H1 (cell line): ENCODE measurements at regions not wholly inside any gene's neighbourhood (a gene's known extent, or its start where the extent isn't known, plus 50 kb on each side); places are given as distances from the start of the nearest gene placed in this dataset.

ENCODE experiments used
- CTCF ChIA-PET: fragments of 300-600 bp; sonication (Branson Sonifier 250); formaldehyde crosslinking; loops from one replicate; lab custom pipeline; 2021; ENCODE audit not compliant: partially characterized antibody; lab: Charles Lee
- POLR2A ChIA-PET: fragments of 300-600 bp; sonication (Branson Sonifier 250); formaldehyde crosslinking; loops from one replicate; lab custom pipeline; 2021; ENCODE audit warnings: inconsistent platforms; ENCODE audit not compliant: partially characterized antibody; lab: Charles Lee
- DNase-seq, 2 experiments: peaks; one replicate each; pipeline versions ENCODE4 v3.0.0 to v3.0.0-alpha.2; 2010 to 2022; ENCODE audit warnings: low spot score in 2 of 2, low read depth in 1 of 2, mixed read lengths in 1 of 2
- FAIRE-seq: peaks from 2 replicates; lab custom pipeline; 2011; peaks lifted over from hg19 to GRCh38; lab: Jason Lieb, UNC
- H2AFZ ChIP-seq: 2 replicates; pipeline ENCODE4 v1.8.1; 2012; ENCODE audit warnings: low read length, inconsistent platforms
- H2AK5ac ChIP-seq: 2 replicates; pipeline ENCODE4 v1.6.1; 2013; ENCODE audit warnings: low read depth, low read length
- H2BK120ac ChIP-seq: replicated peaks from 2 replicates; pipeline ENCODE3; 2013; ENCODE audit warnings: low read depth, low read length, inconsistent platforms
- H2BK12ac ChIP-seq: 2 replicates; pipeline ENCODE4 v1.6.1; 2013; ENCODE audit warnings: low read depth, low read length
- H2BK15ac ChIP-seq: 2 replicates; pipeline ENCODE4 v1.6.1; 2013; ENCODE audit warnings: low read length
- H2BK20ac ChIP-seq: 2 replicates; pipeline ENCODE4 v1.6.1; 2013; ENCODE audit warnings: low read length
- H2BK5ac ChIP-seq: 2 replicates; pipeline ENCODE4 v1.6.1; 2013; ENCODE audit warnings: low read depth, low read length
- H3K14ac ChIP-seq: 2 replicates; pipeline ENCODE4 v1.6.1; 2013; ENCODE audit warnings: inconsistent platforms; ENCODE audit not compliant: insufficient read length
- H3K18ac ChIP-seq: 2 replicates; pipeline ENCODE4 v1.6.1; 2013; ENCODE audit warnings: low read length; ENCODE audit errors: extremely low read depth
- H3K23ac ChIP-seq: 2 replicates; pipeline ENCODE4 v1.6.1; 2013; ENCODE audit warnings: inconsistent platforms; ENCODE audit not compliant: insufficient read length
- H3K23me2 ChIP-seq: 2 replicates; pipeline ENCODE4 v1.6.1; 2013; ENCODE audit warnings: low read depth, low read length
- H3K27ac ChIP-seq: 2 replicates; pipeline ENCODE4 v1.6.1; 2011; ENCODE audit warnings: low read depth, low read length, inconsistent platforms
- H3K27me3 ChIP-seq, 4 experiments: replicated peaks in 1 of 4; 1 replicate in 1 of 4; 2 replicates in 3 of 4; pipeline versions ENCODE4 v1.6.1 to v1.8.1; 2011 to 2013; ENCODE audit warnings: low read length in 3 of 4, mild to moderate bottlenecking in 3 of 4, inconsistent platforms in 2 of 4, mixed read lengths in 2 of 4, moderate library complexity in 1 of 4; ENCODE audit not compliant: control insufficient read depth in 3 of 4, insufficient read depth in 3 of 4; ENCODE audit errors: extremely low read depth in 1 of 4
- H3K36me3 ChIP-seq, 4 experiments: 2 replicates each; pipeline versions ENCODE4 v1.6.1 to v1.8.1; 2011 to 2013; ENCODE audit warnings: mild to moderate bottlenecking in 4 of 4, low read length in 3 of 4, moderate library complexity in 2 of 4, control low read depth in 1 of 4, inconsistent platforms in 1 of 4; ENCODE audit not compliant: insufficient read depth in 4 of 4, control insufficient read depth in 2 of 4
- H3K4ac ChIP-seq: replicated peaks from 2 replicates; pipeline ENCODE3; 2013; ENCODE audit warnings: low read length, low read depth, mixed read lengths, inconsistent platforms; ENCODE audit not compliant: insufficient read length
- H3K4me1 ChIP-seq, 4 experiments: replicated peaks in 1 of 4; 1 replicate in 1 of 4; 2 replicates in 3 of 4; pipeline versions ENCODE4 v1.6.1 to v1.8.1; 2011 to 2013; ENCODE audit warnings: low read length in 3 of 4, inconsistent platforms in 2 of 4, mixed read lengths in 1 of 4; ENCODE audit not compliant: insufficient read depth in 4 of 4, control insufficient read depth in 3 of 4
- H3K4me2 ChIP-seq, 2 experiments: 2 replicates each; pipeline versions ENCODE4 v1.6.1 to v1.8.1; 2011 to 2013; ENCODE audit warnings: low read depth in 2 of 2, low read length in 2 of 2, control low read depth in 1 of 2, inconsistent platforms in 1 of 2, mild to moderate bottlenecking in 1 of 2; ENCODE audit not compliant: insufficient read depth in 1 of 2
- H3K4me3 ChIP-seq, 4 experiments: fragments of 200-600, 300-600 bp in 1 of 4; sonication (generic), shearing (Covaris generic), sonication (Bioruptor Twin) in 1 of 4; 2 replicates each; pipeline versions ENCODE4 v1.5.1 to v1.8.1; 2011 to 2016; ENCODE audit warnings: low read length in 4 of 4, low read depth in 3 of 4, control low read depth in 2 of 4, inconsistent platforms in 2 of 4, mild to moderate bottlenecking in 2 of 4, mixed read lengths in 1 of 4, moderate library complexity in 1 of 4; ENCODE audit not compliant: insufficient read depth in 2 of 4; ENCODE audit errors: extremely low read depth in 1 of 4
- H3K56ac ChIP-seq: replicated peaks from 2 replicates; pipeline ENCODE3; 2013; ENCODE audit warnings: low read depth, mild to moderate bottlenecking, mixed read lengths, low read length, inconsistent platforms; ENCODE audit not compliant: insufficient read length
- H3K79me1 ChIP-seq: 2 replicates; pipeline ENCODE4 v1.6.1; 2013; ENCODE audit warnings: low read depth, low read length, control low read depth
- H3K79me2 ChIP-seq, 2 experiments: 2 replicates each; pipeline versions ENCODE4 v1.6.1 to v1.8.1; 2012 to 2013; ENCODE audit warnings: low read length in 2 of 2, mild to moderate bottlenecking in 2 of 2, inconsistent platforms in 1 of 2; ENCODE audit not compliant: insufficient read depth in 2 of 2, control insufficient read depth in 1 of 2
- H3K9ac ChIP-seq, 4 experiments: replicated peaks in 1 of 4; 1 replicate in 1 of 4; 2 replicates in 3 of 4; pipeline versions ENCODE4 v1.6.1 to v1.8.1; 2011 to 2013; ENCODE audit warnings: low read depth in 3 of 4, low read length in 3 of 4, control low read depth in 2 of 4, mild to moderate bottlenecking in 2 of 4, moderate library complexity in 2 of 4, inconsistent platforms in 1 of 4; ENCODE audit errors: extremely low read depth in 1 of 4
- H3K9me3 ChIP-seq, 2 experiments: 2 replicates each; pipeline versions ENCODE4 v1.6.1 to v1.8.1; 2012 to 2013; ENCODE audit warnings: mild to moderate bottlenecking in 2 of 2, moderate library complexity in 2 of 2, control low read depth in 1 of 2, inconsistent platforms in 1 of 2, low read depth in 1 of 2, low read length in 1 of 2, mixed read lengths in 1 of 2; ENCODE audit not compliant: insufficient read depth in 2 of 2
- H4K20me1 ChIP-seq, 2 experiments: replicated peaks in 1 of 2; 2 replicates each; pipeline versions ENCODE3 to v1.8.1; 2011 to 2013; ENCODE audit warnings: inconsistent platforms in 2 of 2, low read length in 2 of 2, mild to moderate bottlenecking in 1 of 2; ENCODE audit not compliant: insufficient read depth in 2 of 2, control insufficient read depth in 1 of 2
- H4K5ac ChIP-seq: 2 replicates; pipeline ENCODE4 v1.6.1; 2013; ENCODE audit warnings: low read length, low read depth, mixed read lengths, inconsistent platforms; ENCODE audit not compliant: insufficient read length
- H4K8ac ChIP-seq: 2 replicates; pipeline ENCODE4 v1.8.0; 2013; ENCODE audit warnings: mild to moderate bottlenecking, moderate library complexity, low read length, inconsistent platforms; ENCODE audit not compliant: insufficient read depth; ENCODE audit errors: extremely low read depth
- H4K91ac ChIP-seq: replicated peaks from 2 replicates; pipeline ENCODE3; 2013; ENCODE audit warnings: low read length, mixed read lengths, inconsistent platforms; ENCODE audit not compliant: insufficient read length
- BRCA1 ChIP-seq: IDR thresholded peaks from 2 replicates; pipeline ENCODE4 v1.6.1; 2012; ENCODE audit warnings: low read depth, low read length, improper control_type of control experiment
- CBX8 ChIP-seq: fragments of 300-800, 300-1000 bp; sonication (generic); IDR thresholded peaks from 2 replicates; pipeline ENCODE4 v1.7.1; 2016; ENCODE audit warnings: low read depth, low read length, borderline replicate concordance
- E2F6 ChIP-seq: IDR thresholded peaks from 2 replicates; pipeline ENCODE4 v1.6.1; 2012; ENCODE audit warnings: inconsistent platforms
- EGR1 ChIP-seq: IDR thresholded peaks from 2 replicates; pipeline ENCODE4 v1.6.1; 2011; ENCODE audit warnings: low read depth, low read length, borderline replicate concordance
- FOSL1 ChIP-seq: IDR thresholded peaks from 2 replicates; pipeline ENCODE4 v1.6.1; 2011; ENCODE audit warnings: mild to moderate bottlenecking, low read depth, low read length, moderate library complexity; ENCODE audit not compliant: insufficient read depth
- NRF1 ChIP-seq: IDR thresholded peaks from 2 replicates; pipeline ENCODE4 v1.6.1; 2011; ENCODE audit warnings: mild to moderate bottlenecking, low read depth, low read length, improper control_type of control experiment
- POLR2AphosphoS5 ChIP-seq: IDR thresholded peaks from 2 replicates; pipeline ENCODE4 v1.6.1; 2011; ENCODE audit warnings: low read depth, low read length
- RFX5 ChIP-seq: IDR thresholded peaks from 2 replicates; pipeline ENCODE4 v1.6.1; 2011; ENCODE audit warnings: low read depth, low read length, improper control_type of control experiment, borderline replicate concordance
- RNF2 ChIP-seq: fragments of 200-900, 300-1000 bp; sonication (generic); IDR thresholded peaks from 2 replicates; pipeline ENCODE4 v1.7.1; 2016; ENCODE audit warnings: borderline replicate concordance, low read depth, mild to moderate bottlenecking, antibody characterized with exemption, low read length; ENCODE audit not compliant: poor library complexity, severe bottlenecking; ENCODE audit errors: missing control alignments
- RXRA ChIP-seq: IDR thresholded peaks from 2 replicates; pipeline ENCODE4 v1.6.1; 2011; ENCODE audit warnings: low read depth, mild to moderate bottlenecking, low read length, moderate library complexity; ENCODE audit not compliant: insufficient read depth
- SAP30 ChIP-seq: fragments of 300-600 bp; sonication (generic); IDR thresholded peaks from 2 replicates; pipeline ENCODE4 v1.7.1; 2012; ENCODE audit warnings: low read length, moderate library complexity, mild to moderate bottlenecking, inconsistent platforms; ENCODE audit not compliant: insufficient read depth, insufficient replicate concordance
- SIN3A ChIP-seq, 2 experiments: IDR thresholded peaks in 1 of 2; conservative IDR thresholded peaks in 1 of 2; 2 replicates each; pipeline ENCODE4 v1.6.1; 2011 to 2012; ENCODE audit warnings: low read length in 2 of 2, improper control_type of control experiment in 1 of 2, low read depth in 1 of 2, mild to moderate bottlenecking in 1 of 2
- SP2 ChIP-seq: IDR thresholded peaks from 2 replicates; pipeline ENCODE4 v1.6.1; 2012; ENCODE audit warnings: mild to moderate bottlenecking, low read length, inconsistent platforms
- SUZ12 ChIP-seq: fragments of 200-600 bp; sonication (generic); IDR thresholded peaks from 2 replicates; pipeline ENCODE4 v1.6.1; 2012; ENCODE audit warnings: mild to moderate bottlenecking, inconsistent platforms, low read length, moderate library complexity, mixed read lengths
- WGBS, 2 experiments: shearing (Covaris generic) in 1 of 2; methylation state at CpG; one replicate each; pipeline versions ENCODE4 v1.1.6 to v1.1.7; 2013 to 2015; ENCODE audit warnings: low lambda C conversion rate in 2 of 2, mixed read lengths in 2 of 2, inconsistent platforms in 1 of 2, low coverage in 1 of 2, missing lambda C conversion rate in 1 of 2; ENCODE audit not compliant: insufficient replicate concordance in 2 of 2, insufficient coverage in 1 of 2, insufficient read length in 1 of 2; ENCODE audit errors: extremely low coverage in 1 of 2, missing lambda C conversion rate in 1 of 2; 5-methylcytosine and 5-hydroxymethylcytosine counted together

- H3K79me1 ChIP-seq: no peaks in the 10 kb centered on the region
- no peak overlapping the region for H2BK20ac ChIP-seq
- ChIA-PET CTCF (interaction anchor here (0.7 kb wide), 1 partner anchor 11 kb away, joined by 3 read pairs; no protein-coding TSS in a partner anchor), POLR2A (no interaction called here)
- H3K56ac ChIP-seq: no peak overlapping the region
- no peak overlapping the region for H2AFZ ChIP-seq
- H4K8ac ChIP-seq: no peak overlapping the region
- no peak overlapping the region for H3K9ac ChIP-seq
- no peak overlapping the region for H3K14ac ChIP-seq
- no peaks in the 10 kb centered on the region for H3K4me1 ChIP-seq
- H4K91ac ChIP-seq: no peak overlapping the region
- FAIRE-seq (no peak), DNase-seq (no peak)
- no peaks in the 10 kb centered on the region for H3K79me2 ChIP-seq
- H4K5ac ChIP-seq: no peak overlapping the region
- WGBS, 2 experiments: 77% methylated on average over 3 of the region's 3 CpGs; no CpG with 5 or more reads in 1 of the 2 experiments
- no peaks in the 10 kb centered on the region for H3K36me3 ChIP-seq
- H4K20me1 ChIP-seq: no peaks in the 10 kb centered on the region
- no peak overlapping the region for H2BK120ac ChIP-seq
- H3K23ac ChIP-seq: no peak overlapping the region
- no peak overlapping the region for H3K4ac ChIP-seq
- H3K27ac ChIP-seq: no peak overlapping the region
- H2BK12ac ChIP-seq: no peak overlapping the region
- no peak overlapping the region for H3K4me3 ChIP-seq
- H3K9me3 ChIP-seq: peaks cover 0 to 6% of the 10 kb centered on the region in 2 experiments; a peak in 2 of 4 replicates
- H3K27me3 ChIP-seq: no peaks in the 10 kb centered on the region
- H2BK15ac ChIP-seq: no peak overlapping the region
- H3K18ac ChIP-seq: no peak overlapping the region
- TF ChIP-seq RFX5 (no peak), SAP30 (no peak), CBX8 (no peak), SIN3A (conservative IDR thresholded peaks at IDR 0.05 in 1 of 2, IDR thresholded peaks at IDR 0.05 in 1 of 2; ENCODE audit: low read depth in 1 of 2, low read length in 2 of 2) (no peak), RNF2 (no peak), RXRA (no peak), NRF1 (no peak), BRCA1 (no peak), SUZ12 (no peak), FOSL1 (no peak), E2F6 (no peak), POLR2AphosphoS5 (no peak), SP2 (no peak), EGR1 (no peak)
- no peak overlapping the region for H2BK5ac ChIP-seq
- no peak overlapping the region for H2AK5ac ChIP-seq
- no peak overlapping the region for H3K4me2 ChIP-seq
- H3K23me2 ChIP-seq: no peaks in the 10 kb centered on the region
Observed at GRCh38 chr18:45503990-45504389, 111.3 kb upstream of the SLC14A2 start.
